Kidney (tissue), 13 donors: ENCODE measurements at regions not wholly inside any gene's neighbourhood (a gene's known extent, or its start where the extent isn't known, plus 50 kb on each side); places are given as distances from the start of the nearest gene placed in this dataset.
"Not testable (repeated sequence)": the region's sequence is repeated elsewhere in the genome, so short reads cannot be mapped to it uniquely, and the experiment has no call there.

ENCODE experiments used
- DNase-seq, 5 donors: peaks; one replicate each; pipeline ENCODE4 v3.0.0-alpha.2; 2013 to 2020
- FAIRE-seq: peaks from 2 replicates; lab custom pipeline; 2012; peaks lifted over from hg19 to GRCh38; lab: Jason Lieb, UNC
- H3K27ac ChIP-seq, 2 donors: one replicate each; pipeline ENCODE4 v1.7.0; 2013; ENCODE audit warnings: low read depth in 2 of 2, low read length in 2 of 2, inconsistent platforms in 1 of 2
- H3K27me3 ChIP-seq: one replicate; pipeline ENCODE4 v1.7.1; 2013; ENCODE audit warnings: low read length, inconsistent platforms; ENCODE audit not compliant: control insufficient read depth, insufficient read depth
- H3K36me3 ChIP-seq, 3 donors: one replicate each; pipeline versions ENCODE4 v1.7.0 to v1.7.1; 2013; ENCODE audit warnings: low read length in 3 of 3, control low read depth in 1 of 3, inconsistent platforms in 1 of 3; ENCODE audit not compliant: insufficient read depth in 3 of 3, control insufficient read depth in 2 of 3
- H3K4me1 ChIP-seq, 3 donors: one replicate each; pipeline versions ENCODE4 v1.7.0 to v1.7.1; 2013; ENCODE audit warnings: low read length in 3 of 3, inconsistent platforms in 1 of 3, low read depth in 1 of 3; ENCODE audit not compliant: control insufficient read depth in 2 of 3, insufficient read depth in 2 of 3
- H3K4me3 ChIP-seq, 3 donors: one replicate each; pipeline versions ENCODE4 v1.7.0 to v1.8.1; 2013; ENCODE audit warnings: low read length in 3 of 3, control low read depth in 1 of 3, inconsistent platforms in 1 of 3
- H3K9ac ChIP-seq, 3 donors: one replicate each; pipeline versions ENCODE4 v1.7.0 to v1.7.1; 2013; ENCODE audit warnings: low read length in 3 of 3, control low read depth in 1 of 3, inconsistent platforms in 1 of 3
- H3K9me3 ChIP-seq, 3 donors: one replicate each; pipeline versions ENCODE4 v1.7.0 to v1.7.1; 2013; ENCODE audit warnings: low read length in 3 of 3, control low read depth in 1 of 3, inconsistent platforms in 1 of 3; ENCODE audit not compliant: control insufficient read depth in 2 of 3, insufficient read depth in 1 of 3
- intact Hi-C: fragments of 100-400 bp; cut with DNase I; formaldehyde crosslinking; loops from one replicate; pipeline ENCODE4 v1.11.1; 2022
- TF ChIP-seq, protein P1 (sequence below): IDR thresholded peaks from 3 replicates; pipeline ENCODE4 v1.5.1; 2012; ENCODE audit warnings: mild to moderate bottlenecking, moderate library complexity, borderline replicate concordance; ENCODE audit not compliant: insufficient read depth; ENCODE audit errors: extremely low read depth
- donor health status: control.
- donor health status: control.
- donor health status: control.
- donor health status: control.
- donor health status: control.
- donor health status: DM: yes; HTN: yes; CAD: no.
- donor health status: Normal renal cell carcinoma (clear cell type).

DNA sequence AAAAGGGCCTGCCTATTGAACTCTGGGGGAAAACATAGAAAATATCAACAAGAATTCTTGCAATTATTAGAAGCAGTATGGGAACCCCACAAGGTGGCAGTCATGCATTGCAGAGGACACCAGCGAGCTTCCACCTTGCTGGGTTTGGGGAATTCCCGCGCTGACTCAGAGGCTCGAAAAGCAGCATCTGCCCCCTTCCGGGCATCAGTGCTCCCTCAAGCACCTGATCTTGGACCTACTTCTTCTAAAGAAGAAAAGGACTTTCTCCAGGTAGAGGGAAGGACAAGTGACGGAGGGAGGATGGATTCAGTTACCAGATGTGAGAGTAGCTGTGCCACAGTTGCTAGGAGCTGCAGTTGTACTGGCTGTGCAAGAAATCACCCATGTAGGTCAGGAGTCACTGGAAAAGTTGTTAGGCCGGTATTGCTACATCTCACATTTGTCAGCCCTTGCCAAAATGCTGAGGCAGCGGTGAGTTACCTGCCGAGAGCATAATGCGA, 415.7 kb downstream of the DIRAS2 start:
- FAIRE-seq, H3K4me1 ChIP-seq, H3K9me3 ChIP-seq, H3K9ac ChIP-seq, H3K27ac ChIP-seq, H3K27me3 ChIP-seq, H3K36me3 ChIP-seq, intact Hi-C loops, H3K4me3 ChIP-seq: not testable (repeated sequence)
- peak in 4 of 5 donors; percentile 57 to 81 (median 70) for DNase-seq
- TF ChIP-seq, protein P1, sequence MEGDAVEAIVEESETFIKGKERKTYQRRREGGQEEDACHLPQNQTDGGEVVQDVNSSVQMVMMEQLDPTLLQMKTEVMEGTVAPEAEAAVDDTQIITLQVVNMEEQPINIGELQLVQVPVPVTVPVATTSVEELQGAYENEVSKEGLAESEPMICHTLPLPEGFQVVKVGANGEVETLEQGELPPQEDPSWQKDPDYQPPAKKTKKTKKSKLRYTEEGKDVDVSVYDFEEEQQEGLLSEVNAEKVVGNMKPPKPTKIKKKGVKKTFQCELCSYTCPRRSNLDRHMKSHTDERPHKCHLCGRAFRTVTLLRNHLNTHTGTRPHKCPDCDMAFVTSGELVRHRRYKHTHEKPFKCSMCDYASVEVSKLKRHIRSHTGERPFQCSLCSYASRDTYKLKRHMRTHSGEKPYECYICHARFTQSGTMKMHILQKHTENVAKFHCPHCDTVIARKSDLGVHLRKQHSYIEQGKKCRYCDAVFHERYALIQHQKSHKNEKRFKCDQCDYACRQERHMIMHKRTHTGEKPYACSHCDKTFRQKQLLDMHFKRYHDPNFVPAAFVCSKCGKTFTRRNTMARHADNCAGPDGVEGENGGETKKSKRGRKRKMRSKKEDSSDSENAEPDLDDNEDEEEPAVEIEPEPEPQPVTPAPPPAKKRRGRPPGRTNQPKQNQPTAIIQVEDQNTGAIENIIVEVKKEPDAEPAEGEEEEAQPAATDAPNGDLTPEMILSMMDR, result peak; percentile 54

- H3K9me3 ChIP-seq, intact Hi-C loops, H3K36me3 ChIP-seq, H3K27me3 ChIP-seq, DNase-seq, H3K27ac ChIP-seq, FAIRE-seq, H3K9ac ChIP-seq, H3K4me1 ChIP-seq, H3K4me3 ChIP-seq: not testable (repeated sequence)
Observed at GRCh38 chr9:90233081-90233480, 409.5 kb downstream of the DIRAS2 start.

GRCh38 chr9:90240541-90240940, 402.1 kb downstream of the DIRAS2 start:
- H3K4me3 ChIP-seq, result no peak overlapping the region
- TF ChIP-seq, protein P1, result no peak
- DNase-seq (no peak), FAIRE-seq (no peak)
- no peak overlapping the region for H3K27ac ChIP-seq
- H3K4me1 ChIP-seq, result no peaks in the 10 kb centered on the region
- no peaks in the 10 kb centered on the region for H3K9me3 ChIP-seq
- intact Hi-C loops, result no loop called here
- no peaks in the 10 kb centered on the region for H3K36me3 ChIP-seq
- H3K27me3 ChIP-seq, result no peaks in the 10 kb centered on the region
- H3K9ac ChIP-seq, result no peak overlapping the region

- FAIRE-seq, result no peak
- H3K9ac ChIP-seq, result no peak overlapping the region
- no peak overlapping the region for H3K27ac ChIP-seq
- intact Hi-C loops, result no loop called here
- H3K4me3 ChIP-seq, result no peak overlapping the region
- H3K9me3 ChIP-seq, result no peaks in the 10 kb centered on the region
- TF ChIP-seq, protein P1, result no peak
- no peak for DNase-seq
- no peaks in the 10 kb centered on the region for H3K36me3 ChIP-seq
- H3K27me3 ChIP-seq, result no peaks in the 10 kb centered on the region
- no peaks in the 10 kb centered on the region for H3K4me1 ChIP-seq
Observed at GRCh38 chr9:90245661-90246060, 397.0 kb downstream of the DIRAS2 start.
